Peyer's patch (tissue), 4 donors: ENCODE measurements at regions not wholly inside any gene's neighbourhood (a gene's known extent, or its start where the extent isn't known, plus 50 kb on each side); places are given as distances from the start of the nearest gene placed in this dataset.

Experiments
- DNase-seq, 3 donors: peaks; one replicate each; pipeline ENCODE4 v3.0.0-alpha.2; 2017 to 2019
- H3K27ac ChIP-seq, 4 donors: fragments of 200-600 bp; sonication (generic); one replicate each; pipeline ENCODE4 v1.5.1; 2016 to 2019
- H3K27me3 ChIP-seq, 2 donors: fragments of 200-600 bp; sonication (generic); one replicate each; pipeline ENCODE4 v1.5.1; 2019
- H3K36me3 ChIP-seq, 3 donors: fragments of 200-600 bp; sonication (generic); one replicate each; pipeline ENCODE4 v1.5.1; 2016 to 2019
- H3K4me1 ChIP-seq, 4 donors: fragments of 200-600 bp; sonication (generic); one replicate each; pipeline ENCODE4 v1.5.1; 2016 to 2019
- H3K4me3 ChIP-seq, 4 donors: fragments of 200-600 bp; sonication (generic); 1 replicate in 3 of 4; 2 replicates in 1 of 4; pipeline ENCODE4 v1.5.1; 2016 to 2019; ENCODE audit warnings: mild to moderate bottlenecking in 1 of 4
- H3K9me3 ChIP-seq, 4 donors: fragments of 200-600 bp; sonication (generic); one replicate each; pipeline ENCODE4 v1.5.1; 2016 to 2019; ENCODE audit warnings: mild to moderate bottlenecking in 1 of 4
- POLR2A ChIP-seq, 2 donors: fragments of 450-650 bp; IDR thresholded peaks; one replicate each; pipeline ENCODE4 v1.5.1; 2017; ENCODE audit warnings: antibody characterized with exemption in 2 of 2, mild to moderate bottlenecking in 2 of 2, moderate library complexity in 2 of 2
- TF ChIP-seq, protein P1 (sequence below), 6 experiments: fragments of 450-650 bp in 4 of 6; fragments of 200-600 bp in 2 of 6; sonication (generic) in 1 of 6; IDR thresholded peaks; one replicate each; pipeline ENCODE4 v1.5.1; 2017 to 2019; ENCODE audit warnings: antibody characterized with exemption in 6 of 6, mild to moderate bottlenecking in 3 of 6, moderate library complexity in 1 of 6

DNA sequence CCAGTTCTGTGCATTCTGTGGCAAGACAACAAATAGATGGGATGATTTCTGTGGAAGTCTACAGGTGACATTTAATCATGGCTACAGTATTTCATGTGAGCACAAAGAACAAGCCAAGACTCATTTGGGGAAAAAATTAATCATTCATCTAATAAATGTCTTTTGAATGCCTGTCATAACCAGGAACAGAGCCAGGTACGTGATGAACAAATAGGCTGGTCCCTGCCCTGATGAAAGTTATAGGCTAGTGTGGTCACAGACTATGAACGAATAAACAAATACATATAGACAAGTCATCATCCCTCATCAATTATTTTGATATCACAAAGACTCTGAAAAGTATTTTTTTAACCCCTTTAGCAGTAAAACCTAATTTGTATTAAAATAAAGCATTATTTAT is 226.4 kb upstream of the RRP15 start:
- Histone ChIP-seq H3K27ac (no peak overlapping the region), H3K9me3 (no peaks in the 10 kb centered on the region), H3K27me3 (no peaks in the 10 kb centered on the region), H3K36me3 (no peaks in the 10 kb centered on the region), H3K4me1 (no peaks in the 10 kb centered on the region), H3K4me3 (no peak overlapping the region)
- DNase-seq, result no peak
- no peak for TF ChIP-seq POLR2A (IDR thresholded peaks at IDR 0.05)
- TF ChIP-seq, protein P1, sequence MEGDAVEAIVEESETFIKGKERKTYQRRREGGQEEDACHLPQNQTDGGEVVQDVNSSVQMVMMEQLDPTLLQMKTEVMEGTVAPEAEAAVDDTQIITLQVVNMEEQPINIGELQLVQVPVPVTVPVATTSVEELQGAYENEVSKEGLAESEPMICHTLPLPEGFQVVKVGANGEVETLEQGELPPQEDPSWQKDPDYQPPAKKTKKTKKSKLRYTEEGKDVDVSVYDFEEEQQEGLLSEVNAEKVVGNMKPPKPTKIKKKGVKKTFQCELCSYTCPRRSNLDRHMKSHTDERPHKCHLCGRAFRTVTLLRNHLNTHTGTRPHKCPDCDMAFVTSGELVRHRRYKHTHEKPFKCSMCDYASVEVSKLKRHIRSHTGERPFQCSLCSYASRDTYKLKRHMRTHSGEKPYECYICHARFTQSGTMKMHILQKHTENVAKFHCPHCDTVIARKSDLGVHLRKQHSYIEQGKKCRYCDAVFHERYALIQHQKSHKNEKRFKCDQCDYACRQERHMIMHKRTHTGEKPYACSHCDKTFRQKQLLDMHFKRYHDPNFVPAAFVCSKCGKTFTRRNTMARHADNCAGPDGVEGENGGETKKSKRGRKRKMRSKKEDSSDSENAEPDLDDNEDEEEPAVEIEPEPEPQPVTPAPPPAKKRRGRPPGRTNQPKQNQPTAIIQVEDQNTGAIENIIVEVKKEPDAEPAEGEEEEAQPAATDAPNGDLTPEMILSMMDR (IDR thresholded peaks at IDR 0.05), result no peak

DNA sequence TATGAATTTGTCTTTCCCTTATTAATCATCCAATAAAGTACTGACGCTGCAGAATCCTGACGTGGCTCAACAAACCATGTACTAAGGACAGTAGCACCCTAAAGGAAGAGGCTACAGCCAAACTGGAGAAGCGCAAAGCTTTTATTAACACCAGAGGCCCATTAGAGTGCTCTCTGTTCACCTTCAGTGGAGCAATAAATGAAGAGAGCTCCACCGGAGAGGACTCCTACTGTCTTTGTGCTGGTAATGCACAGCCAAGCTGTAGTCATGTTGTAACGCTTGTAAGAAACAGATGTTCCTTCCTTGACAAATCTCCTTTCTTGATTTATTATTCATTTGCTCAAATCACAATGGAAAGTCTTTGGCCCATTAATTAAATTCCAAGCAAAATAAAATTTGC is 220.7 kb upstream of the RRP15 start:
- Histone ChIP-seq H3K27ac (no peak overlapping the region), H3K36me3 (no peaks in the 10 kb centered on the region), H3K27me3 (no peaks in the 10 kb centered on the region), H3K9me3 (no peaks in the 10 kb centered on the region), H3K4me1 (no peaks in the 10 kb centered on the region), H3K4me3 (no peak overlapping the region)
- no peak for TF ChIP-seq POLR2A (IDR thresholded peaks at IDR 0.05)
- TF ChIP-seq, protein P1 (IDR thresholded peaks at IDR 0.05), result no peak
- DNase-seq, result no peak

DNA sequence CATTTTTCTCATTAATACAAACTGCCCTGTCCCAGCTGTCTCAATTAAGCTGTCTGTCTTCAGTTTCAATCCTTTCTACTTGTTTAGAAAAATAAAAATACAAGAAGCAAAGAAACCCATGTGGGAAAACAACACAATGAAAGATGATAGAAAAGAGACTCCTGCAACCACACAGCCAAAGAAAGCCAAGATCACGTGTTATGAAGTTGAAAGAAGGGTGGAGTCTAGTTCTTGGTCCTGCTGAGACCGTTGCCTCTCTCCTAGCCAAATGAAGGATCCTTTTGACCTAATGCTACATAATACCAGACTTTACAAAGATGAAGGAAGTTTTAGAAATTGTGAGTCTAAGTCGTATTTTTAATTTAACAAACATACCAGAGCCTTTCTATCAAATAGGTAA is 218.8 kb upstream of the RRP15 start:
- Histone ChIP-seq H3K4me3 (no peak overlapping the region), H3K4me1 (no peaks in the 10 kb centered on the region), H3K36me3 (no peaks in the 10 kb centered on the region), H3K27ac (no peak overlapping the region), H3K9me3 (no peaks in the 10 kb centered on the region), H3K27me3 (no peaks in the 10 kb centered on the region)
- no peak for DNase-seq
- TF ChIP-seq, protein P1 (IDR thresholded peaks at IDR 0.05), result no peak
- no peak for TF ChIP-seq POLR2A (IDR thresholded peaks at IDR 0.05)

DNA sequence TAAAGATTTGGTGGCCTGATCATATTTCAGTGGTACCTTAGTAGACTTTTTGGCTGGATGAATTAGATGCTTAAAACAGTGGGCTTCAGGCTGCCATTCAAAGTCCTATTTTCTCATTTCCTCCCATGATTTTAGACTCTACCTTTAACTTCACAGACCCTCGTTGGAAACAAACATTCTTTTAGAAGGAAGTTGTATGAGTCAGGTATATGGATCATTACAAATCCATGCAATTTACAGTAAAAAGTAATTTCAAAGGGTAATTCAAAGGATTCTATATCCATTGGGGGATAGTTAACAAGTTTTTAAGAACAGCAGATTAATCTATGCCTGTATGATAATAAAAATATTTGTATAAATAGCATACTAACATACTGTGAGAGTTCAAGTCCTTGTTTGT is 216.9 kb upstream of the RRP15 start:
- no peaks in the 10 kb centered on the region for H3K4me1 ChIP-seq
- TF ChIP-seq, protein P1 (IDR thresholded peaks at IDR 0.05), result no peak
- no peak for TF ChIP-seq POLR2A (IDR thresholded peaks at IDR 0.05)
- no peaks in the 10 kb centered on the region for H3K36me3 ChIP-seq
- no peak overlapping the region for H3K27ac ChIP-seq
- no peaks in the 10 kb centered on the region for H3K27me3 ChIP-seq
- DNase-seq, result no peak
- H3K9me3 ChIP-seq, result no peaks in the 10 kb centered on the region
- no peak overlapping the region for H3K4me3 ChIP-seq

DNA sequence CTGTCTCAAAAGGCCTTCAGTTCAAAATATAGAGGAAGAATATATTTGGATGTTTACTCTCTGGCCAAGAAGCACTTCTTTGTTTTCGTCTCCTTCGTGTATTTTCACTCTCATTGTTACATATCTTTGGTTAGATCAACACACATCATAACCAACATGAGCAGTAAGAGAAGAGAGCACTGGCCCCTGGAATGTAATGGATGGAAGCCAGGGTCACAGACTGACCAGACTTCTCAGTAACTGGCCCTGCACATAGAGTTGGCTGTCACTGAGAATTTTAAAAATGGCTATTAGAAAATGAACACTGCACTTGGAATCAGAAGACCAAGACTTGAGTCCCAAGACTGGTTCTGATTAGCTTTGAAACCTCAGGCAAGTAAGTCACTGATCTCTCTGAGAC is 215.9 kb upstream of the RRP15 start:
- H3K27ac ChIP-seq, result no peak overlapping the region

More for the DNA sequence above, 215.9 kb upstream of the RRP15 start:
- H3K9me3 ChIP-seq, result no peaks in the 10 kb centered on the region
- H3K4me3 ChIP-seq, result no peak overlapping the region
- H3K27me3 ChIP-seq, result no peaks in the 10 kb centered on the region
- TF ChIP-seq, protein P1 (IDR thresholded peaks at IDR 0.05), result no peak
- no peak for TF ChIP-seq POLR2A (IDR thresholded peaks at IDR 0.05)
- no peaks in the 10 kb centered on the region for H3K36me3 ChIP-seq
- H3K4me1 ChIP-seq, result no peaks in the 10 kb centered on the region
- no peak for DNase-seq
